ENCODE measurements at regions not wholly inside any gene's neighbourhood (a gene's known extent, or its start where the extent isn't known, plus 50 kb on each side); places are given as distances from the start of the nearest gene placed in this dataset.

DNA sequence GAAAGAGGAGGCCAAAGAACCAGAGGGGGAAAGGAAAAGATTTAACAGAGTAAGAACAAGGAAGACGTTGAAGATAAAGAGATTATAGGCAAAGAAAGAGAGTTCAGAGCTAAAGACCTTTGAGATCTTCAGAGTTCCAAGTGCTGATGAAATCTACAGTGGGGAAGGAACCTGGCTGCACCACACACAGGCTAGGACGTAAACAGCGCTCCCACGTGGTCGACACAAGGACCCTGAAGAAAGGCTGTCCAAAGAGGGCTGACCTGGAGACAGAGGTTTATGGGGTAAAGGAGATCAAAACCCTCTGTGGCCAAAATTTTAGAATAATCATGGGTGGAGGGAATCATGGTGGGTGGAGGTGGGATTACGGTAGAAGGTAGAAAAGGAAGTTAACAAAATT lies 121.6 kb downstream of the PMP22 start:
- no peak overlapping the region for H3K27ac ChIP-seq
- no peaks in the 10 kb centered on the region for H3K4me1 ChIP-seq
- no peak overlapping the region for H3K4me3 ChIP-seq
- no peaks in the 10 kb centered on the region for H3K36me3 ChIP-seq
- DNase-seq (ENCODE audit: extremely low spot score in 2 of 2), result no peak
- no peaks in the 10 kb centered on the region for H3K9me3 ChIP-seq
- intact Hi-C loops (cut with DNase I), result no loop called here
- TF ChIP-seq POLR2A (IDR thresholded peaks at IDR 0.05), result no peak
- no peak for TF ChIP-seq POLR2AphosphoS5 (IDR thresholded peaks at IDR 0.05; ENCODE audit: insufficient read depth in 1 of 2, low read depth in 1 of 2)
- TF ChIP-seq, protein P1, sequence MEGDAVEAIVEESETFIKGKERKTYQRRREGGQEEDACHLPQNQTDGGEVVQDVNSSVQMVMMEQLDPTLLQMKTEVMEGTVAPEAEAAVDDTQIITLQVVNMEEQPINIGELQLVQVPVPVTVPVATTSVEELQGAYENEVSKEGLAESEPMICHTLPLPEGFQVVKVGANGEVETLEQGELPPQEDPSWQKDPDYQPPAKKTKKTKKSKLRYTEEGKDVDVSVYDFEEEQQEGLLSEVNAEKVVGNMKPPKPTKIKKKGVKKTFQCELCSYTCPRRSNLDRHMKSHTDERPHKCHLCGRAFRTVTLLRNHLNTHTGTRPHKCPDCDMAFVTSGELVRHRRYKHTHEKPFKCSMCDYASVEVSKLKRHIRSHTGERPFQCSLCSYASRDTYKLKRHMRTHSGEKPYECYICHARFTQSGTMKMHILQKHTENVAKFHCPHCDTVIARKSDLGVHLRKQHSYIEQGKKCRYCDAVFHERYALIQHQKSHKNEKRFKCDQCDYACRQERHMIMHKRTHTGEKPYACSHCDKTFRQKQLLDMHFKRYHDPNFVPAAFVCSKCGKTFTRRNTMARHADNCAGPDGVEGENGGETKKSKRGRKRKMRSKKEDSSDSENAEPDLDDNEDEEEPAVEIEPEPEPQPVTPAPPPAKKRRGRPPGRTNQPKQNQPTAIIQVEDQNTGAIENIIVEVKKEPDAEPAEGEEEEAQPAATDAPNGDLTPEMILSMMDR (IDR thresholded peaks at IDR 0.05), result no peak
- no peaks in the 10 kb centered on the region for H3K27me3 ChIP-seq

DNA sequence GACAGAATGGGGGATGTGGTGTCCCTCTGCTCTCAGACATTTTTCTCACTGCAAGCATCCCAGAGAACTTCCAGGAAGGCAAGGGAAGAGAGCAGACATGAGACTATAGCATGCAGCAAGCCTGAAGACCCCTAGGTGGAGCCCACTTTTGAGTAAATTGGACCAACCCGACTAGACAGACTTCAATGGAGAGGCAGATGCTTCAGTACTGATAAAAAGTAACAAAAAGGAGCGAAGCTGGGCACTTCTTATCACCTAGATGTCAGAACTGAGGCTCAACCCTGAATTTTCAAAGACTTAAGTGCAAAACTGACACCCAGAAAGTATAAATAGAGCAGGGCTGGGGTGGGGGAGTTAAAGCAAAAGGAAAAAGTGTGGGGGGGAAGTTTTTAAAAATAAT lies 130.8 kb downstream of the PMP22 start:
- Histone ChIP-seq H3K27me3 (no peaks in the 10 kb centered on the region), H3K27ac (no peak overlapping the region), H3K4me1 (no peaks in the 10 kb centered on the region), H3K36me3 (no peaks in the 10 kb centered on the region), H3K4me3 (no peak overlapping the region), H3K9me3 (no peaks in the 10 kb centered on the region)
- no peak for TF ChIP-seq POLR2AphosphoS5 (IDR thresholded peaks at IDR 0.05; ENCODE audit: insufficient read depth in 1 of 2, low read depth in 1 of 2)
- TF ChIP-seq, protein P1 (IDR thresholded peaks at IDR 0.05), result no peak
- TF ChIP-seq POLR2A (IDR thresholded peaks at IDR 0.05), result no peak
- no peak for DNase-seq (ENCODE audit: extremely low spot score in 2 of 2)
- intact Hi-C loops (cut with DNase I), result no loop called here

DNA sequence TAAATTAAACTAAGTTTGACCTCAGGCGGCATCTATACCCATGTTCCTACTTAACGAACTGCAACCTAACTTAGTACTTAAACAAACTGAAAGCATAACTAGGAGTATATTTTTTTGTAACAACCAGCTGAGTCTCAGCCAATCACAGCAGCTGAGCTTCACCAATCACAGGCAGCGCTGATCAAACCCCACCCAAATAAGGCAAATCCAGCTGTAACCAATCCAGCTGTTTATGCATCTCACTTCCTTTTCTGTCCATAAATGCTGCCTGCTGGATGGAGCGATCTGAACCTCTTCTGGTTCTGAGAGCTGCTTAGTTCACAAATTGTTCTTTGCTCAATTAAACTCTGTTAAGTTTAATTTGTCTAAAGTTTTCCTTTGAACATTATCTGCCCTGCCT lies 131.3 kb downstream of the PMP22 start:
- no peak for DNase-seq (ENCODE audit: extremely low spot score in 2 of 2)
- intact Hi-C loops (cut with DNase I), result no loop called here
- Histone ChIP-seq H3K36me3 (no peaks in the 10 kb centered on the region), H3K27ac (no peak overlapping the region), H3K9me3 (no peaks in the 10 kb centered on the region), H3K4me3 (no peak overlapping the region), H3K27me3 (no peaks in the 10 kb centered on the region), H3K4me1 (no peaks in the 10 kb centered on the region)
- TF ChIP-seq, protein P1 (IDR thresholded peaks at IDR 0.05), result no peak
- no peak for TF ChIP-seq POLR2A (IDR thresholded peaks at IDR 0.05)

DNA sequence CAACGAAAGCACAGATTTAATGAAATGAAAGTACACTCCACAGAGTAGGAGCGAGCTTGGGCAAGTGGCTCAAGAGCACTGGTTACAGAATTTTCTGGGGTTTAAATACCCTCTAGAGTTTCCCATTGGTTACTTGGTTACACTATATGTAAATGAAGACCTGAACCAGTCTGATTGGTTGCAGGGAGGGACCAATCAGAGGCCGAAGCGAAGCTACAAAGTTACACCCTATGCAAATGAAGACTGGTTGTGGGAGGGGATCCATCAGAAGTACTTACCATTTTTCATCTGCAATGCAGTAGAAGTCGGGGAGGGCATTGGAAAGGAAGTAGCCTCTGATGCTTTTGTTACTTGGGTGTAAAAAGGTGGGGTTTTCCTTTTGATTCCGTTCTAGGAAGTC lies 132.0 kb downstream of the PMP22 start:
- TF ChIP-seq POLR2A (IDR thresholded peaks at IDR 0.05) (no peak), POLR2AphosphoS5 (IDR thresholded peaks at IDR 0.05; ENCODE audit: insufficient read depth in 1 of 2, low read depth in 1 of 2) (no peak)
- TF ChIP-seq, protein P1 (IDR thresholded peaks at IDR 0.05), result no peak
- no peaks in the 10 kb centered on the region for H3K27me3 ChIP-seq
- no peaks in the 10 kb centered on the region for H3K36me3 ChIP-seq
- H3K4me3 ChIP-seq, result no peak overlapping the region
- no peak overlapping the region for H3K27ac ChIP-seq
- H3K9me3 ChIP-seq, result no peaks in the 10 kb centered on the region
- DNase-seq (ENCODE audit: extremely low spot score in 2 of 2), result no peak
- no peaks in the 10 kb centered on the region for H3K4me1 ChIP-seq
- intact Hi-C loops (cut with DNase I), result no loop called here

DNA sequence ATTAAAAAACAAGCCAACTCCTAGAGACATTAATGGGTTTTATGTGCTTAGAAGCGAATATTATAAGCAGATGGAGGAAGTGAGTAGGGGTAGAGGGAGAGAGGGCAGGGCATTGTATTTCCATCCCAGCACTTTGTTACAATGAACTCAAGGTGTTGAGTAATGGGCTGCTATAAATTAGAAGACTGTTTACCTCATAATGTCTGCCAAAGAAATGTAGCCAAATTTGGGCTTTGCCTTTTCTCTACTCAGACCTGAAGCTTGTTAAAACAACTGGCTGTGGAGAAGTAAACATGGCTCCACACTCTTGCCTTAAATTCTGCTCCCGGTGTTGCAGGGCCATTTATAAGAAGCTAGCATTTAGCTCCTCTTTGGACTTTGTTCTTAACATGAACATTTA lies 134.7 kb downstream of the PMP22 start:
- no peak overlapping the region for H3K27ac ChIP-seq
- no peaks in the 10 kb centered on the region for H3K4me1 ChIP-seq
- TF ChIP-seq POLR2A (IDR thresholded peaks at IDR 0.05) (no peak), POLR2AphosphoS5 (IDR thresholded peaks at IDR 0.05; ENCODE audit: insufficient read depth in 1 of 2, low read depth in 1 of 2) (no peak)
- TF ChIP-seq, protein P1 (IDR thresholded peaks at IDR 0.05), result no peak
- DNase-seq (ENCODE audit: extremely low spot score in 2 of 2), result no peak
- no peaks in the 10 kb centered on the region for H3K27me3 ChIP-seq
- no peaks in the 10 kb centered on the region for H3K36me3 ChIP-seq
- no peak overlapping the region for H3K4me3 ChIP-seq
- no peaks in the 10 kb centered on the region for H3K9me3 ChIP-seq
- intact Hi-C loops (cut with DNase I), result no loop called here
